Mesendoderm (in vitro differentiated cells): ENCODE measurements at regions not wholly inside any gene's neighbourhood (a gene's known extent, or its start where the extent isn't known, plus 50 kb on each side); places are given as distances from the start of the nearest gene placed in this dataset.

Experiments
- DNase-seq: peaks from one replicate; pipeline ENCODE4 v3.0.0; 2013
- H2AK5ac ChIP-seq: 2 replicates; pipeline ENCODE4 v1.6.1; 2013; ENCODE audit warnings: low read length, inconsistent platforms
- H2BK120ac ChIP-seq: 2 replicates; pipeline ENCODE4 v1.6.1; 2013; ENCODE audit warnings: low read depth, mild to moderate bottlenecking, low read length, moderate library complexity, mixed read lengths
- H2BK15ac ChIP-seq: replicated peaks from 2 replicates; pipeline ENCODE4 v1.6.1; 2013; ENCODE audit warnings: low read depth, mild to moderate bottlenecking, moderate library complexity
- H2BK5ac ChIP-seq: 2 replicates; pipeline ENCODE4 v1.6.1; 2013; ENCODE audit warnings: low read length, inconsistent platforms
- H3K18ac ChIP-seq: 2 replicates; pipeline ENCODE4 v1.6.1; 2013; ENCODE audit warnings: mild to moderate bottlenecking, low read length, mixed read lengths
- H3K23ac ChIP-seq: one replicate; pipeline ENCODE4 v1.6.1; 2013; ENCODE audit warnings: low read length
- H3K27ac ChIP-seq: 2 replicates; pipeline ENCODE4 v1.5.1; 2013; ENCODE audit warnings: low read depth, mild to moderate bottlenecking, inconsistent platforms, low read length, moderate library complexity
- H3K27me3 ChIP-seq: 2 replicates; pipeline ENCODE4 v1.6.1; 2013; ENCODE audit warnings: low read length, control low read depth, mild to moderate bottlenecking, inconsistent platforms; ENCODE audit not compliant: insufficient read depth, poor library complexity
- H3K36me3 ChIP-seq: 2 replicates; pipeline ENCODE4 v1.6.1; 2013; ENCODE audit warnings: low read length, inconsistent platforms; ENCODE audit not compliant: control insufficient read depth, insufficient read depth
- H3K4ac ChIP-seq: one replicate; pipeline ENCODE4 v1.6.1; 2013; ENCODE audit warnings: low read depth, mild to moderate bottlenecking, low read length, moderate library complexity
- H3K4me1 ChIP-seq: 2 replicates; pipeline ENCODE4 v1.6.1; 2013; ENCODE audit warnings: low read depth, low read length, inconsistent platforms; ENCODE audit not compliant: control insufficient read depth
- H3K4me2 ChIP-seq: 2 replicates; pipeline ENCODE4 v1.6.1; 2013; ENCODE audit warnings: low read length
- H3K4me3 ChIP-seq: 2 replicates; pipeline ENCODE4 v1.5.1; 2013; ENCODE audit warnings: mild to moderate bottlenecking, low read length
- H3K56ac ChIP-seq: one replicate; pipeline ENCODE4 v1.6.1; 2013; ENCODE audit warnings: low read length
- H3K79me1 ChIP-seq: 2 replicates; pipeline ENCODE4 v1.6.1; 2013; ENCODE audit warnings: low read length, inconsistent platforms
- H3K79me2 ChIP-seq: 2 replicates; pipeline ENCODE4 v1.6.1; 2013; ENCODE audit warnings: mild to moderate bottlenecking, low read length; ENCODE audit not compliant: control insufficient read depth, insufficient read depth
- H3K9ac ChIP-seq: 2 replicates; pipeline ENCODE4 v1.6.1; 2013; ENCODE audit warnings: low read length, inconsistent platforms
- H4K5ac ChIP-seq: one replicate; pipeline ENCODE4 v1.6.1; 2013; ENCODE audit warnings: low read length
- H4K8ac ChIP-seq: one replicate; pipeline ENCODE4 v1.6.1; 2013; ENCODE audit warnings: low read depth, mild to moderate bottlenecking, control low read depth, low read length, moderate library complexity
- WGBS: extraction: QIAGEN DNeasy Blood & Tissue Kit; methylation state at CpG from one replicate; pipeline ENCODE4 v1.1.7; 2013; ENCODE audit warnings: low lambda C conversion rate, missing lambda C conversion rate; ENCODE audit not compliant: insufficient coverage; ENCODE audit errors: extremely low coverage; 5-methylcytosine and 5-hydroxymethylcytosine counted together

- Histone ChIP-seq H3K4me1 (no peaks in the 10 kb centered on the region), H4K8ac (no peak overlapping the region), H3K79me1 (no peaks in the 10 kb centered on the region), H2BK5ac (no peak overlapping the region), H3K56ac (no peak overlapping the region), H3K4me2 (no peak overlapping the region), H3K79me2 (no peaks in the 10 kb centered on the region), H3K4ac (no peak overlapping the region), H3K27ac (no peak overlapping the region), H2BK120ac (no peak overlapping the region), H2AK5ac (no peak overlapping the region), H2BK15ac (no peak overlapping the region), H3K4me3 (no peak overlapping the region), H3K23ac (no peak overlapping the region), H3K18ac (no peak overlapping the region), H4K5ac (no peak overlapping the region), H3K27me3 (no peaks in the 10 kb centered on the region), H3K36me3 (no peaks in the 10 kb centered on the region), H3K9ac (no peak overlapping the region)
- DNase-seq = no peak
- no CpG with 5 or more reads among the region's 9 CpGs for WGBS
These were observed 65.5 kb downstream of the IRX6 start for GRCh38 chr16:55389426-55390073.

- Histone ChIP-seq H3K27ac (no peak overlapping the region), H2BK5ac (no peak overlapping the region), H2BK120ac (no peak overlapping the region), H2AK5ac (no peak overlapping the region), H4K5ac (no peak overlapping the region), H2BK15ac (no peak overlapping the region), H3K4me1 (no peaks in the 10 kb centered on the region), H3K4ac (no peak overlapping the region), H4K8ac (no peak overlapping the region), H3K4me3 (no peak overlapping the region), H3K36me3 (no peaks in the 10 kb centered on the region), H3K4me2 (no peak overlapping the region), H3K79me2 (no peaks in the 10 kb centered on the region), H3K18ac (no peak overlapping the region), H3K56ac (no peak overlapping the region), H3K9ac (no peak overlapping the region), H3K79me1 (no peaks in the 10 kb centered on the region), H3K27me3 (no peaks in the 10 kb centered on the region), H3K23ac (no peak overlapping the region)
- no CpG with 5 or more reads among the region's 8 CpGs for WGBS
- no peak for DNase-seq
These were observed 66.7 kb downstream of the IRX6 start for GRCh38 chr16:55390630-55391237.

GRCh38 chr16:55391760-55392375, 67.9 kb downstream of the IRX6 start:
- Histone ChIP-seq H2BK120ac (no peak overlapping the region), H3K27me3 (no peaks in the 10 kb centered on the region), H2BK5ac (no peak overlapping the region), H3K23ac (no peak overlapping the region), H3K4ac (no peak overlapping the region), H3K79me1 (no peaks in the 10 kb centered on the region), H4K5ac (no peak overlapping the region), H3K4me2 (no peak overlapping the region), H3K18ac (no peak overlapping the region), H2BK15ac (no peak overlapping the region), H2AK5ac (no peak overlapping the region), H3K56ac (no peak overlapping the region), H3K4me1 (no peaks in the 10 kb centered on the region), H4K8ac (no peak overlapping the region), H3K27ac (no peak overlapping the region), H3K79me2 (no peaks in the 10 kb centered on the region), H3K9ac (no peak overlapping the region), H3K36me3 (no peaks in the 10 kb centered on the region), H3K4me3 (no peak overlapping the region)
- no CpG with 5 or more reads among the region's 2 CpGs for WGBS
- no peak for DNase-seq

DNA sequence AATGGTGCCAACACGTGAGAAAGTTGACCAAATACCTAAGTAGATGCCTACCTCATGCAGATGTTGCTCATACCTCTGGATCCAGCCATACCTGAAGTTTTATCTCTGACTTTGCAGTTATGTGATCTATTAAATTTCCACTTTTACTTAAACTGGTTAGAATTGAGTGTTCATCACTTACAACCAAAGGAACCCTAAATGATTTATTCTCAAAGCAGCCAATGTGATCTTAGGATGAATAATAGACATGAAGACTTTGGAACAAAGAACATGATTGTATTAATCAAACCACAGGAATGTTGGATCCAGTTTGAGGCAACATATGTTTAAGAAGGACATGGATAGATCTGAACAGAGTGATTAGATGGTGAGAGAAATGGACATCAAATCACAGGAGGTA, 68.7 kb downstream of the IRX6 start:
- Histone ChIP-seq H3K23ac (no peak overlapping the region), H3K79me2 (no peaks in the 10 kb centered on the region), H3K27ac (no peak overlapping the region), H3K36me3 (no peaks in the 10 kb centered on the region), H2BK15ac (no peak overlapping the region), H4K8ac (no peak overlapping the region), H3K4me2 (no peak overlapping the region), H3K4me3 (no peak overlapping the region), H2AK5ac (no peak overlapping the region), H3K4ac (no peak overlapping the region), H3K4me1 (no peaks in the 10 kb centered on the region), H2BK120ac (no peak overlapping the region), H4K5ac (no peak overlapping the region), H3K9ac (no peak overlapping the region), H3K56ac (no peak overlapping the region), H3K27me3 (no peaks in the 10 kb centered on the region), H3K79me1 (no peaks in the 10 kb centered on the region), H2BK5ac (no peak overlapping the region), H3K18ac (no peak overlapping the region)
- no peak for DNase-seq
- WGBS = no CpG with 5 or more reads among the region's 1 CpG

GRCh38 chr16:55393991-55394390, 70.0 kb downstream of the IRX6 start:
- Histone ChIP-seq H3K4me3 (no peak overlapping the region), H3K18ac (no peak overlapping the region), H4K5ac (no peak overlapping the region), H3K27ac (no peak overlapping the region), H4K8ac (no peak overlapping the region), H3K4ac (no peak overlapping the region), H3K27me3 (no peaks in the 10 kb centered on the region), H3K56ac (no peak overlapping the region), H2AK5ac (no peak overlapping the region), H3K23ac (no peak overlapping the region), H3K9ac (no peak overlapping the region), H3K4me2 (no peak overlapping the region), H3K79me1 (no peaks in the 10 kb centered on the region), H3K79me2 (no peaks in the 10 kb centered on the region), H2BK15ac (no peak overlapping the region), H2BK120ac (no peak overlapping the region), H3K36me3 (no peaks in the 10 kb centered on the region), H2BK5ac (no peak overlapping the region), H3K4me1 (no peaks in the 10 kb centered on the region)
- DNase-seq = no peak
- no CpG with 5 or more reads among the region's 4 CpGs for WGBS
